Left kidney (tissue), 1 donor: ENCODE measurements at regions not wholly inside any gene's neighbourhood (a gene's known extent, or its start where the extent isn't known, plus 50 kb on each side); places are given as distances from the start of the nearest gene placed in this dataset.
"Not testable (repeated sequence)": the region's sequence is repeated elsewhere in the genome, so short reads cannot be mapped to it uniquely, and the experiment has no call there.

ENCODE experiments used
- DNase-seq: peaks from one replicate; pipeline ENCODE4 v3.0.0-alpha.2; 2013

DNA sequence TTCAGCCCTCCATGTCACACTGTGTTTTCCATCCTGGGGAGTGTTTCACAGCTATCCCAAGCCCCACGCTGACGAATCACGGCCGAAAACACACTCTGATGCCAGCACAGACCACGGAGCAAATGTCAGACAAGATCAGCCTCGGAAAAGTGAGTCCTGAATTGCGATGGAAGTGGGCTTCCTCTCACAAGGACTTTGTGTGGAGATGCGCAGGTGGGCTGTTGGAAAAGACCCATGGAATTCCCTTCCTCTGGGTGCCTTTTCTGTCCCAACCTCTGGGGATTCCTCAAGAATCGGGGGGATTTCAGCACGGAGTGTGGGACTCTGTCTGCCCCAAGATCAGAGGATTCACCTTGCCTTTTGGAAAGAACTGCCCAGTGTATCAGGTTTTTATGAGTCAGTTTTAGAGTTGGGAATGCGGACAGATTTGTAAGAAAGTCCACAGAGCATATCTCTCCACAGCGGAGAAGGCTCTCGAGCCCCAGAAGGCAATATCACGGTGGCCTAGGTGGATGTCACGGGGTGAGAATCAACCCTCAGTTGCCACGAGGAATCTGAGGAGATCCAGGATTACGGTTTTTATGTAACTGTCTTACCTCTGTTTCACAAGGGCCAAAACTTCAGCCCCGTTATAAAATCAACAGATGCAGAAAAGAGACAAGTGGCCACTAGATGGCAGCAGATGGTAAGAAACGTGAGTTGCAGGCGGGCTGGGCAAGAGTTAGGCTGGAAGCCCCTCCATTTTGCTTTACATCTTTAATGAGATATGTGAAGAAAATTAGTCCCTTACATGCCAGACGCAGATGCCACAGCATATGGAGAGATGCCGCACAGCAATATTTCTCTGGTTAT is 201.9 kb downstream of the DAD1 start:
- peak; percentile 88 for DNase-seq

DNA sequence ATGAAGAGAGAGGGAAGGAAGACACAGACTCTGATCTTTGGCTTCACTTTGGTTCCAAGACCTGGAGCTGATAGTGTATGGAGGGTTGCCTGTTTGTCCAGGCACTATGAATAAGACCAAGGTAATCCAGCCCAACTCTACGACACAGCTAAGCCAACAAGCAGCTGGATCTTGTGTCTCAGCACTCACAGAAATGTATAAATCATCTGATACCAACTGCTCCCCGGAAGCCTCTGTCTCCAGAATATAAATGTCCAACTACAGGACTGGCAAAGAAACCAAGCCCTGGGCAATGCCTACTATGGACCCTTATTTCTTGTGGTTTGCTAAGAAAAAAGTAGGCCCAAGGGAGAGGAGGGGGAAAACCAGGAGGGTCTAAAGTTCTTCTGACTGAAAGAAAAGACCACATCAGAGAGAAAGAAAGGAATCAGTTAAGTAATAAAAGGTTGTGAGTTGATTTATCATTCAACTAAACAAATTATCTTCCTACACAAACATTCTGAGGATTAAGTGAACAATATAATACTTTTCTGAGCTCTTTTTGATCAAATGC is 204.0 kb downstream of the DAD1 start:
- DNase-seq, result no peak

- DNase-seq, result no peak
Measured at GRCh38 chr14:22384167-22384549, 204.9 kb downstream of the DAD1 start.

- DNase-seq, result no peak
Measured at GRCh38 chr14:22383515-22384166, 205.4 kb downstream of the DAD1 start.

- no peak for DNase-seq
Measured at GRCh38 chr14:22382955-22383354, 206.1 kb downstream of the DAD1 start.

DNA sequence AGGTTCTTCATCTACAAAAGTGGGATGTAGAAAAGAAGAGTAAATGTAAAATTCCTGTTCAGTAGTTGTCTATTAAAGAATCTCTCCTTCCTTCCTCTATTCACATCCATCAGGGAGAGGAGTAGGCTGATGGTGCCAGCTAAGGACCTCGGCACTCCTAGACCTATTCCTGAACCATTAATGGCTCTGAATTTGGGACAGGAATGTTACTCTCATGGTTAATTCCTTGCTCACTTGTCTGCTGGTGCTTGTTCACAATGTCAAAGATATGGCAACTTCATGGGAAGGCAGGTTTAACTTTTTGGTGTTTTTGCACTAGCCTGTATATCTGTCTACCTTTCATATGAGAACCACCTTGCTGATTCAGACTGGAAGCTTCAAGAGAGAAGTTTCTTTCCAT is 206.6 kb downstream of the DAD1 start:
- no peak for DNase-seq

GRCh38 chr14:22381766-22382165 is 207.3 kb downstream of the DAD1 start:
- no peak for DNase-seq

DNA sequence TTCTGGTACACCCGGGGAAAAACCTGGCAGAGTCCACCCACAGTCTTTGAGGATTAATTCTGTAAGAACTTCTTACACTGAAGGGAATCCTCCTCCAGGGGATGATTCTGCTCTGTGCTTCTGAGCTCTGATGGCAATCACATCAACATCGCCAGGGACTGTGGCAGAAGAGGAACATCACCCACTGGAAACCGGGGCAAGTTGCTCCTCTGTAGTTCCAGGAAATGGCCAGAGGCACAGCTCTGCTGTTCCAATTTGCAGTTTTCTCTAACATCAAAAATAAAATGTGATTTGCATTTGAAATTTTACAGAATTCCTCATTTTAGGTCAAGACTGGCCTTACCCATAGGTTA is 207.6 kb downstream of the DAD1 start:
- no peak for DNase-seq

- DNase-seq, result no peak
Measured at GRCh38 chr14:22380571-22381407, 208.2 kb downstream of the DAD1 start.

GRCh38 chr14:22379727-22380126 is 209.3 kb downstream of the DAD1 start:
- no peak for DNase-seq

- no peak for DNase-seq
Measured at GRCh38 chr14:22378181-22378580, 210.8 kb downstream of the DAD1 start.

DNA sequence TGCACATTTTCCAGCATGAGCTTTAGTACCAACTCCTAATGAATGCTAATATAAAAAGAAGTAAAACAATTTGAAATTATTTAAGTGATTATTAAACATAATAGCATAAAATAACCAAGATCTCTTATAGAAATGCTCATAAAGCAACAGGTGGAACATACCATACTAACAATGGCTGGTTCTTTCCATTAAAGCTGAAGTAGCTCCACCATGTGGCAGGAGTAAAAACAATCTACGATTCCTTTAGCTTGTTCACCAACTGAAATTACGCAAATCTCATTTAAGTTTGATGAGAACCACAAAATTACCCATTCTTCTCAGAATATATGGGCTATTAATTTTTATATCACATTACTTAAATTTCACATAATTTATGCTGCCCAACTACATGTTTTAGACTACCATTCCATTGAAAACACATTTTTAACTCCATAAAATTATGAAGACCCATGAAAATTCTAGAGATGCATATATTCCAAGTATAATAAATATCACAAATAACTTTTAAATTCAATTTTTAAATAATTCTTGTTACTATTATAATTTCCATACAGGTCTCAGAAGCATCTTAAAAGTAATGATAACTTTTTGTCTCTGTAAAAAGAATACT is 213.6 kb downstream of the DAD1 start:
- peak; percentile 63 for DNase-seq

DNA sequence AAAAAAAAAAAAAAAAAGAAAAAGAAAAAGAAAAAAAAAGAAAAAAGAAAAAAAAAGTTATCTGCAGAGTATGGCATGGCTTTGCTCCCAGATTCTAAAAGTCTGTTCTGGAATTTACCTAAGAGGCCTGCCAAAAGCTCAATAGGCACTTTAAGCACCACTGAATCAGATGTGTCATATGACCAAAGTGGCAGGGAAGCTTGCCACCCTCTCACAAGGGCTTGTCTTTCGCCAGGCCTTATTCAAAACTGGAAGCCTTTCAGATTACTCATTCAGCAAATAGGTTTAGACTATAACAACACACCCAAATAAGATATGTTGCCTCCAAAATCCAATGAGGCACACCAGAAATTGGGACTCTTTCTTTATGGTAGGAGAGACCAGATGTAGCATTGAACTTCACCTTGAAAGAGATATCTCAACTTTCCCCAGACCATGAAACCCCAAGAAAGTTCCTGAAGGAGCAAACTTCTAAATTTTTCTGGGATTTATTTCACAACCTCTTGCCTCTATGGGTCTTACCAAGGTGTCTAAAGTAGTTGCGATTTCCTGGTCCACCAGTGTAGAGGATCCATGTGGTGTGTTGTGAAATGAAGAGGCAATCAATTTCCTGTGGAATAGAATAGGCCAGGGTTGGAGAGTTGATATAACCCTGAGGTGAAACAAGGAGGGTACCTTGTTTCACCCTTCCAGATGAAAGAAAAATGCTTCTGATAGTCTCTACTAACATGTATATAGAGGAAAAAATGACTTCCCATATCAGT is 218.8 kb downstream of the DAD1 start:
- no peak for DNase-seq

DNA sequence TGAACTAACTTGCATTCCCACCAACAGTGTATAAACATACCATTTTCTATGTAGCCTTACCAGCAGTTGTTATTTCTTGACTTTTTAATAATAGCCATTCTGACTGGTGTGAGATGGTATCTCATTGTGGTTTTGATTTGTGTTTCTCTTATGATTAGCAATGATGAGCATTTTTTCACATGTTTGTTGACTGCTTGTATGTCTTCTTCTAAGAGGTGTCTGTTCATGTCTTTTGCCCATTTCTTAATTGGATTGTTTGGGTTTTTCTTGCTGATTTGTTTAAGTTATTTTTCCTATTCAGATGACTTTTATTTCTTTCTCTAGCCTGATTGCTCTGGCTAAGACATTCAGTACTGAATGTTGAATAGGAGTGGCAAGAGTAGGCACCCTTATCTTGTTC is 230.3 kb downstream of the DAD1 start:
- no peak for DNase-seq

GRCh38 chr14:22349281-22349680 is 239.7 kb downstream of the DAD1 start:
- not testable (repeated sequence) for DNase-seq

DNA sequence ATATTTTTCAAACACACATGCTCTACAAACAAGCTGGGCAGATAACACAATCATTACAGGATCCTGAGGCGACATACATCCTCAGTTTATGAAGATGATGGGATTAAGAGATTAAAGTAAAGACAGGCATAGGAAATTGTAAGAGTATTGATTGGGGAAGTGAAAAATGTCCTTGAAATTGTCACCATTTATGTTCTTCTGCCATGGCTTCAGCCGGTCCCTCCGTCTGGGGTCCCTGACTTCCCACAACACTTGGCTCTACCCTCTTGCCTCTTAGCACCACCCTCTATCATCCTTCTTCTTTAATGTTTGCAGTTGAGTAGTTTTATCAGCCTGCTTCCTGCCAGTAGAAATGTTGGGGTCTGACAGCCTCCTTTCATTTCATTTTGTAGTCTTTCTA is 244.4 kb downstream of the DAD1 start:
- no peak for DNase-seq

DNA sequence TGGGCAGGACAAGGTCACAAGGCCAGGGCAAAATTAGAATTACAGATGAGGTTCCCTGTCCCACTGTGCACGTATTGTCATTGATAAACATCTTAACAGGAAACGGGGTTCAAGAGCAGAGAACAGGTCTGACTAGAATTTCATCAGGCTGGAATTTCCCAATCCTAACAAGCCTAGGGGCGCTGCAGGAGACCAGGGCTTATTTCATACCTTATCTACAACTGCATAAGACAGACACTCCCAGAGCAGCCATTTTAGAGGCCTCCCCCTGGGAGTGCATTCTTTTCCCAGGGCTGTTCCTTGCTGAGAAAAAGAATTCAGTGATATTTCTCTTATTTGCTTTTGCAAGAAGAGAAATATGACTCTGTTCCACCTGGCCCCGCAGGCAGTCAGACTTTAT is 244.8 kb downstream of the DAD1 start:
- not testable (repeated sequence) for DNase-seq

- DNase-seq, result no peak
Measured at GRCh38 chr14:22341049-22341448, 248.0 kb downstream of the DAD1 start.

GRCh38 chr14:22338917-22339715 is 249.9 kb downstream of the DAD1 start:
- DNase-seq, result no peak

DNA sequence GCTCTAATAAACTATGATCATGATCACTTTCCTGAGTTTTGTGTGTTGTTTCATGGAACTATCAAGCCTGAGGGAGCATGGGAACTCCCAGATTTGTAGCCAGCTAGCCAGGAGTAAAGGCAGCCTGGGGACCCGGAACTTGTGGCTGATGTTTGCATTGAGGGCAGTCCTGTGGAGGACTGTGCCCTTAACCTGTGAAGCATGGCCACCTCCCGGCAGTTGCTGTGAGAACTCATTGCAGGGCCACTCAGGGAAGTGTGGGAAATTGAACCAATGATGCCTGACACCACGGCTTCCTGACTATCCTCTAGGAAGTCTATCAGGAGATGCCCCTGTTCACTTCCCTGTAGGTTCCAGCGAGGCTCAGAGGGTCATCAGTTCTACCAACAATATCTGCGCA is 250.6 kb downstream of the DAD1 start:
- no peak for DNase-seq

DNA sequence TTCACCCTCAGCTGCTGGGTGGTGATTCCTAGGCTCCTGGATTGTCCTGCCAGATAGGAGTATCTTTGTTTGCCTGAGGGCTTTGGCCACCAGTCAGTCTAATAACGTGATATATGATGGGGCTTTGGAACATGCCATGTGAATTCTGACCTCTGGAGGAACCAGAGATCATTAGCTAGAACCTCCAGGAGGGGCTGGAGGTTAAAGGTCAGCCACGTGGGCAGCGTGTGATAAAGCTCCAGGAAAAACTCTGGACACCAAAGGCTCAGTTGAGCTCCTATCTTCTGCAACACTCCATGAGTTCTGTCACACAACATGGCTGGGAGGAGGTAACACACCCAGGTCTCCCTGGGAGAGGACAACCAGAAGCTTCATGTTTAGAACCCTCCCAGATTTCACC is 251.1 kb downstream of the DAD1 start:
- no peak for DNase-seq
